Coronary artery (tissue), 2 donors: ENCODE measurements at regions not wholly inside any gene's neighbourhood (a gene's known extent, or its start where the extent isn't known, plus 50 kb on each side); places are given as distances from the start of the nearest gene placed in this dataset.
"Not testable (repeated sequence)": the region's sequence is repeated elsewhere in the genome, so short reads cannot be mapped to it uniquely, and the experiment has no call there.

ENCODE experiments used
- DNase-seq: peaks from one replicate; pipeline ENCODE4 v3.0.0-alpha.2; 2017; ENCODE audit warnings: low spot score
- H3K27ac ChIP-seq, 2 donors: fragments of 200-600 bp; sonication (generic); one replicate each; pipeline ENCODE4 v1.5.1; 2016 to 2019
- H3K4me3 ChIP-seq: fragments of 200-600 bp; sonication (generic); 2 replicates; pipeline ENCODE4 v1.5.1; 2016; ENCODE audit warnings: mild to moderate bottlenecking, moderate library complexity
- TF ChIP-seq, protein P1 (sequence below): fragments of 200-600 bp; sonication (generic); IDR thresholded peaks from one replicate; pipeline ENCODE4 v1.5.1; 2019; ENCODE audit warnings: antibody characterized with exemption

DNA sequence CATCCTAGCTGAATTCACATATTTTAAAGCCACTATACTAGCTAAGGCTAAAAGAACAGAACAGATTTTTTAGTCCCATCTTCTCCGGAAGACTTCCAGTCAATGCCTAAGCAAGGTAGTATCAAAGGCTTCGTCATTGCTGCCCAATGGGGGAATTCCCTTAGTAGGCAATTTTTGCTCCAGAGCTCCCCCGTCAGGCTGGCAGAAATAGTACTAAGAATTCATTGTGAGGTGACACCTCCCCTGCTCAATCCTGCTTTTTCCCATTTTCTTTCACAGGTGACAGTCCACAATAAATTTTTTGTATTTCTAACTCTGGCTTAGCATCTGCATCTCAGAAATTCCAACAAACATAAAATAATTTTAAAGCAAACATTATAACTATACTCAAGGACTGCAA lies 52.8 kb upstream of the SRSF6 start:
- Histone ChIP-seq H3K27ac (no peak overlapping the region), H3K4me3 (no peak overlapping the region)
- no peak for DNase-seq
- TF ChIP-seq, protein P1, sequence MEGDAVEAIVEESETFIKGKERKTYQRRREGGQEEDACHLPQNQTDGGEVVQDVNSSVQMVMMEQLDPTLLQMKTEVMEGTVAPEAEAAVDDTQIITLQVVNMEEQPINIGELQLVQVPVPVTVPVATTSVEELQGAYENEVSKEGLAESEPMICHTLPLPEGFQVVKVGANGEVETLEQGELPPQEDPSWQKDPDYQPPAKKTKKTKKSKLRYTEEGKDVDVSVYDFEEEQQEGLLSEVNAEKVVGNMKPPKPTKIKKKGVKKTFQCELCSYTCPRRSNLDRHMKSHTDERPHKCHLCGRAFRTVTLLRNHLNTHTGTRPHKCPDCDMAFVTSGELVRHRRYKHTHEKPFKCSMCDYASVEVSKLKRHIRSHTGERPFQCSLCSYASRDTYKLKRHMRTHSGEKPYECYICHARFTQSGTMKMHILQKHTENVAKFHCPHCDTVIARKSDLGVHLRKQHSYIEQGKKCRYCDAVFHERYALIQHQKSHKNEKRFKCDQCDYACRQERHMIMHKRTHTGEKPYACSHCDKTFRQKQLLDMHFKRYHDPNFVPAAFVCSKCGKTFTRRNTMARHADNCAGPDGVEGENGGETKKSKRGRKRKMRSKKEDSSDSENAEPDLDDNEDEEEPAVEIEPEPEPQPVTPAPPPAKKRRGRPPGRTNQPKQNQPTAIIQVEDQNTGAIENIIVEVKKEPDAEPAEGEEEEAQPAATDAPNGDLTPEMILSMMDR = no peak

DNA sequence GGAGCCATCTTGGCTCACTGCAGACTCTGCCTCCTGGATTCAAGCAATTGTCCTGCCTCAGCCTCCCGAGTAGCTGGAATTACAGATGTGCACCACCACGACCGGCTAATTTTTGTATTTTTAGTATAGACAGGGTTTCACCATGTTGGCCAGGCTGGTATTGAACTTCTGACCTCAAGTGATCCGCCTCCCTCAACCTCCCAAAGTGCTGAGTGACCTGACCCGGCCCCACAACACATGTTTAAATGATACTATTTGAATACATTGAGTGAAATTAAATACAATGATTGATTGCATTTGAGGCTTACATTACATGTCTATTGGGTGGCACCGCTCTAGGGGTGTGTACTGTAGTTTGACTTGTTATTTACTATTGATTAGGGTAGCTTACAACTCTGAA lies 56.8 kb upstream of the SRSF6 start:
- H3K4me3 ChIP-seq, H3K27ac ChIP-seq, DNase-seq: not testable (repeated sequence)

DNA sequence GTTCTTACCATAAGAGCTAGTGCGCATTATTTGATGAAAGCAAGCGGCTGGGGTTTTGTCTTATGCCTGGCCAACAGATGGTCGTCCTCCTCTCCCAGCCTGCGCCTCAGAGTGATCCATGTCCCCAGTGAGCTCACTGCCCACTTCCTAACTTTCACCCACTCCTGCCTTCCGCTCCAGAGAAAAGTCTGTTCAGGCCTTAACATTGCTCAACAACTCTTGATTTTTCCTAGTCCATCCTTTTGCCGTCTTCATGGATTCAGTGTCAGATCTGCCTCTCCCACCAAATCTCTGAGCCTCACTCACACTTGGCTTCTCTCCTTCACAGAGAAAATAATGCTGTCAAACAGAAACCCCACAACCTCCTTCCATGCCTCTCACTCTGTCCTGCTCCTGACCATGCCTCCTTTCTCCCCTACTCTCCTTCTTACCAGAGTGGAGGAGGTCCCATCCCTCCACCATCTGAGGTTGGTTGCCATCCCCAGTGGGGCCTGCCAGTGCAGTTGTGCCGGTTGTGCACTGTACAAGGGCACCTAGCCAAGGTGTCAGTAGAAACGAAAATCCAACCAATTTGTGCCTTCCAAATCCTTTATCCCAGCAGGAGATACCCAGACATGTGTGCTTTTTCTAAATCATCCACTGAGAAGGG lies 58.9 kb upstream of the SRSF6 start:
- Histone ChIP-seq H3K4me3 (no peak overlapping the region), H3K27ac (no peak overlapping the region)
- no peak for DNase-seq
- TF ChIP-seq, protein P1 = no peak

DNA sequence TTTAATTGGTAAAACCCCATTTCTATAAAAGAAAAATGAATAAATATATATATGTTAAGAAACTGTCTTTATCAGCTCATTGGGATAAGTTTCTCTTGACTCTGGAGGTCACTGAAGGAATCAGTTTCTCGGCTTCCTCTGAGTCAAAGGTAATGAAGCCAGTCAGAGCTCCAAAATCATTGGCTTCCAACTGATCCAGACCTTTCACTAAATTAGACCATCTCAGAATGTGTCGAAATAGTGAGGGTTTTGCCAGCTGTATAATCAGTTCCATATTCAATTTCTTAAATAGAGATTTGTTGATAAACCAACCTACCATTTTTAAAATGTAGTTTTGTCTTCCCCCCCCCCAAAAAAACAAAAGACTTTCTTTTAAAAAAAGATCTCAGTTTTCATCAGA lies 60.5 kb upstream of the SRSF6 start:
- TF ChIP-seq, protein P1 = no peak
- no peak for DNase-seq
- Histone ChIP-seq H3K4me3 (no peak overlapping the region), H3K27ac (no peak overlapping the region)

DNA sequence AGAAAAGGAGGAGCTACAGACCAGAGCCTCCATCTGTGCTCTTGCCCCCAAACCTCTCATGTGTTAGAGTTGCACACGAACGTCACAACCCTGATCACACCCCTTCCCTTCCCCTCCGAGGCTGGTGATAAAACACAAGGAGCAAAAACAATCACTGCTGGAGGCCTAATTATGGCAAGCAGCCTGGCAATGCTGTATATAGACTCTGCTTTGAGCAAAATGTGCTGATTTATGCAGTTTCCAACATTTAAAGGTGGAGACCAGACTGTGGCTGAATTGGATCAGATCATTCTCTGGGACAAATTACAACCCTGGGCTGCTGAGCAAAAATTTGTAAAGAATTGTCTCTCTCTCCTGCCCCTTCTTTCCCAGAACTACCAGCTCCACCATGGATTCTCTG lies 64.6 kb upstream of the SRSF6 start:
- H3K27ac ChIP-seq = no peak overlapping the region
- H3K4me3 ChIP-seq = no peak overlapping the region
- no peak for DNase-seq
- TF ChIP-seq, protein P1 = no peak

DNA sequence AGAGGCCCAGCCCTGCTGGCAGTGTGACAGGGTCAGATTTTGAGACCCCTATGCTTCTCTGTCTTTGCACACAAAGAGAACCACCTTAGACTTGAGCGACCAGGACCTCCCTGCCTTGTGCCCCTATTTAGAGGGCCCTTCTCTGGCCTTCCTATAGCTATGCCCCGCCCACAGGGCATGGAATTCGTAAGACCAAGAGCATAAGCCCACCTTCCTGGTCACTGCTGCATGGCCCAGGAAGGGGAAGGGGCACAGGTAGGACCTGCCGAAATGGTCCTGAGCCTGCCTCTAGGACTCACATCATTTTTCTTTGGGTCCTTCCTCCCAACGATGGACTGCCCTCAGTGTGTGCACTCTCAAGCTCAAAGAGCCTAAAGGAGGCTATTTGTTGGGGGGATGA lies 65.1 kb upstream of the SRSF6 start:
- DNase-seq = no peak
- Histone ChIP-seq H3K4me3 (no peak overlapping the region), H3K27ac (no peak overlapping the region)
- TF ChIP-seq, protein P1 = no peak

DNA sequence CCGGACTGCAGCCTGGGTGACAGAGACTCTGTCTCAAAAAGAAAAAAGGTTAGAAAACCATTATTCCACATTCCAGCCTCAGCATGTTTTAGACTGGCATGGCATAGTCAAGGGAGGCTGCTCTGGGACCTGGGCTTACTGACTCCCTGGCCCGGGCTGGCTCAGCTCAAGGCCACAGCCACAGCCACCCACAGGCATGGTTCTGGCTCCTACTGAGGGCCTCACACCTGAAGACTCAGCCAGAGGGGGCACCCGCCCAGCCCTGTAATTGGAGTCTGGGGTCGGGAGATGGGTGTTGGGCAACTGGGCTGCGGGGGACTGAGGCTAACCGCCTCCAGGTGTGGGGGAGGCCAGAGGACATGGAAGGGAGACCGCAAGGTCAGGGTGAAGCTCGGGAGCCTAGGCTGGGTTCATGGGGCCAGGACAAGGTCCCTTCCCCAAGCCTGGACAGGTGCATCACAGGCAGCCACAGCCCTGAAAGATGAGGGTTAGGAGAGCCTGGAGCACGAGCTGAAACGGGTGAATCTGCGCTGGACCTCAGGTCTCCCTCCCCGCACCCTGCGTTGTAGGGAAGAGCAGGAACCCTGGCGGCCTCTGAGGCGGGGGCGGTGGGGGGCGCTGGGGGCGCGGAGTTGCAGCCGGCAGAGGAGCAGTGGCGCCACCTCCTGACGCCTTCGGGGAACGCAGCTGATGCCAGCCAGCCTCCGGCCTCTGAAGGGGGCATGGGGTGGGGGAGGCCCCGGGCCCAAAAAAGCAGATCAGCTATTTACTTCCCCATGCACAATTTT lies 67.7 kb upstream of the SRSF6 start:
- no peak overlapping the region for H3K4me3 ChIP-seq
- H3K27ac ChIP-seq = no peak overlapping the region
- TF ChIP-seq, protein P1 = no peak
- DNase-seq = no peak
